ENCODE measurements at regions not wholly inside any gene's neighbourhood (a gene's known extent, or its start where the extent isn't known, plus 50 kb on each side); places are given as distances from the start of the nearest gene placed in this dataset.
"Not testable (repeated sequence)": the region's sequence is repeated elsewhere in the genome, so short reads cannot be mapped to it uniquely, and the experiment has no call there.

- no peak overlapping the region for H3K4me3 ChIP-seq
- no peaks in the 10 kb centered on the region for H3K4me1 ChIP-seq
- no peaks in the 10 kb centered on the region for H3K36me3 ChIP-seq
- H3K27me3 ChIP-seq = no peaks in the 10 kb centered on the region
- 67 to 93% methylated on average over 3 of the region's 4 CpGs for WGBS, 2 donors (ENCODE audit: low coverage in 1 of 2)
- H3K27ac ChIP-seq = no peak overlapping the region
- no peak for ATAC-seq
- no peaks in the 10 kb centered on the region for H3K9me3 ChIP-seq
- no peak for TF ChIP-seq POLR2A (IDR thresholded peaks at IDR 0.05)
- TF ChIP-seq POLR2AphosphoS5 (IDR thresholded peaks at IDR 0.05) = no peak
- no peak for TF ChIP-seq EP300 (IDR thresholded peaks at IDR 0.05)
- TF ChIP-seq CTCF (IDR thresholded peaks at IDR 0.05) = no peak
These were observed 61.4 kb upstream of the CNIH3 start for GRCh38 chr1:224554620-224555259.

GRCh38 chr1:224558904-224559303 lies 57.2 kb upstream of the CNIH3 start:
- Histone ChIP-seq H3K4me3 (no peak overlapping the region), H3K27ac (no peak overlapping the region), H3K36me3 (no peaks in the 10 kb centered on the region), H3K4me1 (no peaks in the 10 kb centered on the region), H3K27me3 (no peaks in the 10 kb centered on the region), H3K9me3 (no peaks in the 10 kb centered on the region)
- 61 to 76% methylated on average over 3 of the region's 3 CpGs for WGBS, 2 donors (ENCODE audit: low coverage in 1 of 2)
- no peak for ATAC-seq
- TF ChIP-seq POLR2AphosphoS5 (IDR thresholded peaks at IDR 0.05) (no peak), POLR2A (IDR thresholded peaks at IDR 0.05) (no peak), EP300 (IDR thresholded peaks at IDR 0.05) (no peak), CTCF (IDR thresholded peaks at IDR 0.05) (no peak)

GRCh38 chr1:224559981-224560728 lies 56.0 kb upstream of the CNIH3 start:
- WGBS, 2 donors (ENCODE audit: low coverage in 1 of 2) = 87 to 90% methylated on average over 2 to 3 of the region's 5 CpGs
- TF ChIP-seq POLR2A (IDR thresholded peaks at IDR 0.05) = no peak
- TF ChIP-seq POLR2AphosphoS5 (IDR thresholded peaks at IDR 0.05) = no peak
- TF ChIP-seq CTCF (IDR thresholded peaks at IDR 0.05) = no peak
- TF ChIP-seq EP300 (IDR thresholded peaks at IDR 0.05) = no peak

GRCh38 chr1:224562881-224563280 lies 53.2 kb upstream of the CNIH3 start:
- not testable (repeated sequence) for H3K9me3 ChIP-seq, H3K36me3 ChIP-seq, ATAC-seq, H3K4me3 ChIP-seq, H3K27me3 ChIP-seq, H3K4me1 ChIP-seq, H3K27ac ChIP-seq

More at GRCh38 chr1:224559981-224560728, 56.0 kb upstream of the CNIH3 start:
- Histone ChIP-seq H3K27ac (no peak overlapping the region), H3K27me3 (no peaks in the 10 kb centered on the region), H3K36me3 (no peaks in the 10 kb centered on the region), H3K4me3 (no peak overlapping the region), H3K9me3 (no peaks in the 10 kb centered on the region), H3K4me1 (no peaks in the 10 kb centered on the region)
- no peak for ATAC-seq

- WGBS, 2 donors (ENCODE audit: low coverage in 1 of 2) = 32 to 75% methylated on average over 1 of the region's 1 CpG
- no peaks in the 10 kb centered on the region for H3K27me3 ChIP-seq
- no peaks in the 10 kb centered on the region for H3K4me1 ChIP-seq
- no peak overlapping the region for H3K27ac ChIP-seq
- no peak for ATAC-seq
- H3K9me3 ChIP-seq = no peaks in the 10 kb centered on the region
- H3K36me3 ChIP-seq = no peaks in the 10 kb centered on the region
- TF ChIP-seq EP300 (IDR thresholded peaks at IDR 0.05) (no peak), CTCF (IDR thresholded peaks at IDR 0.05) (no peak), POLR2AphosphoS5 (IDR thresholded peaks at IDR 0.05) (no peak), POLR2A (IDR thresholded peaks at IDR 0.05) (no peak)
- no peak overlapping the region for H3K4me3 ChIP-seq
These were observed 52.5 kb upstream of the CNIH3 start for GRCh38 chr1:224563666-224564065.
